ENCODE measurements at regions not wholly inside any gene's neighbourhood (a gene's known extent, or its start where the extent isn't known, plus 50 kb on each side); places are given as distances from the start of the nearest gene placed in this dataset.

- no peak overlapping the region for H3K4me3 ChIP-seq (replicated peaks in 1 of 2; ENCODE audit: low read depth in 2 of 2, low read length in 2 of 2)
- TF ChIP-seq CTCF (IDR thresholded peaks at IDR 0.05; ENCODE audit: low read depth, low read length): no peak
- no peak for DNase-seq (ENCODE audit: low read depth in 2 of 2)
Observed at GRCh38 chr16:5647051-5647450, 549.5 kb upstream of the EEF2KMT start.

- no peak for DNase-seq (ENCODE audit: low read depth in 2 of 2)
- H3K4me3 ChIP-seq (replicated peaks in 1 of 2; ENCODE audit: low read depth in 2 of 2, low read length in 2 of 2): no peak overlapping the region
- no peak for TF ChIP-seq CTCF (IDR thresholded peaks at IDR 0.05; ENCODE audit: low read depth, low read length)
Observed at GRCh38 chr16:5643855-5644531, 546.4 kb upstream of the EEF2KMT start.

GRCh38 chr16:5642436-5642835 lies 544.8 kb upstream of the EEF2KMT start:
- DNase-seq (ENCODE audit: low read depth in 2 of 2): no peak
- no peak overlapping the region for H3K4me3 ChIP-seq (replicated peaks in 1 of 2; ENCODE audit: low read depth in 2 of 2, low read length in 2 of 2)
- TF ChIP-seq CTCF (IDR thresholded peaks at IDR 0.05; ENCODE audit: low read depth, low read length): no peak

GRCh38 chr16:5642011-5642410 lies 544.4 kb upstream of the EEF2KMT start:
- TF ChIP-seq CTCF (IDR thresholded peaks at IDR 0.05; ENCODE audit: low read depth, low read length): no peak
- DNase-seq (ENCODE audit: low read depth in 2 of 2): no peak
- H3K4me3 ChIP-seq (replicated peaks in 1 of 2; ENCODE audit: low read depth in 2 of 2, low read length in 2 of 2): no peak overlapping the region

GRCh38 chr16:5640883-5641282 lies 543.3 kb upstream of the EEF2KMT start:
- DNase-seq (ENCODE audit: low read depth in 2 of 2): no peak
- no peak for TF ChIP-seq CTCF (IDR thresholded peaks at IDR 0.05; ENCODE audit: low read depth, low read length)
- H3K4me3 ChIP-seq (replicated peaks in 1 of 2; ENCODE audit: low read depth in 2 of 2, low read length in 2 of 2): no peak overlapping the region

GRCh38 chr16:5639531-5639930 lies 541.9 kb upstream of the EEF2KMT start:
- DNase-seq (ENCODE audit: low read depth in 2 of 2): no peak
- TF ChIP-seq CTCF (IDR thresholded peaks at IDR 0.05; ENCODE audit: low read depth, low read length): no peak
- H3K4me3 ChIP-seq (replicated peaks in 1 of 2; ENCODE audit: low read depth in 2 of 2, low read length in 2 of 2): no peak overlapping the region

- no peak for DNase-seq (ENCODE audit: low read depth in 2 of 2)
- no peak overlapping the region for H3K4me3 ChIP-seq (replicated peaks in 1 of 2; ENCODE audit: low read depth in 2 of 2, low read length in 2 of 2)
- TF ChIP-seq CTCF (IDR thresholded peaks at IDR 0.05; ENCODE audit: low read depth, low read length): no peak
Observed at GRCh38 chr16:5635331-5635730, 537.7 kb upstream of the EEF2KMT start.
